WTC11 (cell line): ENCODE measurements at regions not wholly inside any gene's neighbourhood (a gene's known extent, or its start where the extent isn't known, plus 50 kb on each side); places are given as distances from the start of the nearest gene placed in this dataset.

Source experiments
- ATAC-seq: fragments of 200-7000 bp; cut with Tn5 transposase; 2 replicates; pipeline ENCODE4 v1.10.0; 2021; ENCODE audit warnings: mild to moderate bottlenecking, moderate library complexity
- CTCF ChIA-PET: fragments of 300-600 bp; sonication (Branson Sonifier 250); formaldehyde crosslinking; loops from one replicate; lab custom pipeline; 2021; ENCODE audit warnings: antibody characterized with exemption; lab: Charles Lee
- POLR2A ChIA-PET: fragments of 350-600 bp; sonication (Branson Sonifier 250); formaldehyde crosslinking; loops from one replicate; lab custom pipeline; 2021; ENCODE audit warnings: antibody characterized with exemption; lab: Charles Lee
- DNase-seq: peaks from one replicate; pipeline ENCODE4 v3.0.0; 2021; ENCODE audit warnings: low spot score
- H3K27ac Mint-ChIP-seq: 2 replicates; pipeline ENCODE4 v1.8.0; 2021; ENCODE audit warnings: mixed read lengths
- H3K27me3 Mint-ChIP-seq: 2 replicates; pipeline ENCODE4 v1.8.0; 2021; ENCODE audit warnings: low read depth, mild to moderate bottlenecking, moderate library complexity, mixed read lengths
- H3K36me3 Mint-ChIP-seq: 2 replicates; pipeline ENCODE4 v1.8.0; 2021; ENCODE audit warnings: mixed read lengths
- H3K4me1 Mint-ChIP-seq: 2 replicates; pipeline ENCODE4 v1.8.0; 2022; ENCODE audit warnings: mixed read lengths
- H3K4me3 Mint-ChIP-seq: 2 replicates; pipeline ENCODE4 v1.8.0; 2021; ENCODE audit warnings: mild to moderate bottlenecking, moderate library complexity, mixed read lengths
- H3K9me3 Mint-ChIP-seq: 2 replicates; pipeline ENCODE4 v1.8.0; 2021; ENCODE audit warnings: mixed read lengths
- CBFB ChIP-seq: sonication (generic); formaldehyde crosslinking; IDR thresholded peaks from 2 replicates; pipeline ENCODE4 v1.8.1; 2022; ENCODE audit warnings: mild to moderate bottlenecking, low read depth, missing genetic modification reagents
- GABPB1 ChIP-seq: sonication (generic); formaldehyde crosslinking; IDR thresholded peaks from 2 replicates; pipeline ENCODE4 v1.8.1; 2023; ENCODE audit warnings: mild to moderate bottlenecking, missing genetic modification reagents
- JAZF1 ChIP-seq: fragments of 250-450 bp; sonication (Bioruptor Pico); IDR thresholded peaks from 2 replicates; pipeline ENCODE4 v1.9.0; 2021; ENCODE audit warnings: moderate library complexity, mild to moderate bottlenecking, inconsistent platforms
- NR3C1 ChIP-seq: sonication (generic); formaldehyde crosslinking; conservative IDR thresholded peaks from 2 replicates; pipeline ENCODE4 v1.8.1; 2023; ENCODE audit warnings: low read depth, mild to moderate bottlenecking, missing genetic modification reagents
- PRRX2 ChIP-seq: fragments of 250-450 bp; sonication (Bioruptor Pico); IDR thresholded peaks from 2 replicates; pipeline ENCODE4 v1.8.0; 2021; ENCODE audit warnings: mild to moderate bottlenecking
- RELA ChIP-seq: sonication (generic); formaldehyde crosslinking; IDR thresholded peaks from 2 replicates; pipeline ENCODE4 v1.8.1; 2022; ENCODE audit warnings: missing genetic modification reagents, mild to moderate bottlenecking, borderline replicate concordance
- SMAD3 ChIP-seq: sonication (generic); formaldehyde crosslinking; IDR thresholded peaks from 2 replicates; pipeline ENCODE4 v1.8.0; 2022; ENCODE audit warnings: missing genetic modification reagents, mild to moderate bottlenecking, borderline replicate concordance
- SMAD4 ChIP-seq: sonication (generic); formaldehyde crosslinking; IDR thresholded peaks from 2 replicates; pipeline ENCODE4 v1.8.0; 2022; ENCODE audit warnings: mild to moderate bottlenecking, missing genetic modification reagents
- SOX15 ChIP-seq: fragments of 250-450 bp; sonication (Bioruptor Pico); IDR thresholded peaks from 2 replicates; pipeline ENCODE4 v1.9.0; 2021; ENCODE audit warnings: mild to moderate bottlenecking
- SP1 ChIP-seq: sonication (generic); formaldehyde crosslinking; conservative IDR thresholded peaks from 2 replicates; pipeline ENCODE4 v1.8.1; 2022; ENCODE audit warnings: missing genetic modification reagents
- TEAD1 ChIP-seq: sonication (generic); formaldehyde crosslinking; IDR thresholded peaks from 2 replicates; pipeline ENCODE4 v1.8.0; 2022; ENCODE audit warnings: mild to moderate bottlenecking, missing genetic modification reagents
- TP53 ChIP-seq: sonication (generic); formaldehyde crosslinking; IDR thresholded peaks from 2 replicates; pipeline ENCODE4 v1.8.1; 2023; ENCODE audit warnings: mild to moderate bottlenecking, missing genetic modification reagents
- ZNF138 ChIP-seq: sonication (generic); formaldehyde crosslinking; conservative IDR thresholded peaks from 2 replicates; pipeline ENCODE4 v1.8.1; 2022; ENCODE audit warnings: mild to moderate bottlenecking, moderate library complexity, missing genetic modification reagents
- ZNF416 ChIP-seq: fragments of 250-450 bp; sonication (Bioruptor Pico); IDR thresholded peaks from 2 replicates; pipeline ENCODE4 v1.9.0; 2021; ENCODE audit warnings: mild to moderate bottlenecking, inconsistent platforms
- TF ChIP-seq, protein P1 (sequence below): sonication (generic); formaldehyde crosslinking; IDR thresholded peaks from 2 replicates; pipeline ENCODE4 v1.8.1; 2023; ENCODE audit warnings: mild to moderate bottlenecking, missing genetic modification reagents, moderate library complexity
- TF ChIP-seq, protein P2 (sequence below): fragments of 250-450 bp; sonication (Bioruptor Pico); conservative IDR thresholded peaks from 2 replicates; pipeline ENCODE4 v1.9.0; 2021; ENCODE audit warnings: mild to moderate bottlenecking
- TF ChIP-seq, protein P3 (sequence below): sonication (generic); formaldehyde crosslinking; IDR thresholded peaks from 2 replicates; pipeline ENCODE4 v1.8.0; 2023; ENCODE audit warnings: mild to moderate bottlenecking, missing genetic modification reagents
- TF ChIP-seq, protein P4 (sequence below): sonication (generic); formaldehyde crosslinking; IDR thresholded peaks from 2 replicates; pipeline ENCODE4 v1.8.1; 2022; ENCODE audit warnings: low read depth, mild to moderate bottlenecking, moderate library complexity, missing genetic modification reagents, borderline replicate concordance
- TF ChIP-seq, protein P5 (sequence below): sonication (generic); formaldehyde crosslinking; IDR thresholded peaks from 2 replicates; pipeline ENCODE4 v1.8.0; 2022; ENCODE audit warnings: mild to moderate bottlenecking, missing genetic modification reagents

DNA sequence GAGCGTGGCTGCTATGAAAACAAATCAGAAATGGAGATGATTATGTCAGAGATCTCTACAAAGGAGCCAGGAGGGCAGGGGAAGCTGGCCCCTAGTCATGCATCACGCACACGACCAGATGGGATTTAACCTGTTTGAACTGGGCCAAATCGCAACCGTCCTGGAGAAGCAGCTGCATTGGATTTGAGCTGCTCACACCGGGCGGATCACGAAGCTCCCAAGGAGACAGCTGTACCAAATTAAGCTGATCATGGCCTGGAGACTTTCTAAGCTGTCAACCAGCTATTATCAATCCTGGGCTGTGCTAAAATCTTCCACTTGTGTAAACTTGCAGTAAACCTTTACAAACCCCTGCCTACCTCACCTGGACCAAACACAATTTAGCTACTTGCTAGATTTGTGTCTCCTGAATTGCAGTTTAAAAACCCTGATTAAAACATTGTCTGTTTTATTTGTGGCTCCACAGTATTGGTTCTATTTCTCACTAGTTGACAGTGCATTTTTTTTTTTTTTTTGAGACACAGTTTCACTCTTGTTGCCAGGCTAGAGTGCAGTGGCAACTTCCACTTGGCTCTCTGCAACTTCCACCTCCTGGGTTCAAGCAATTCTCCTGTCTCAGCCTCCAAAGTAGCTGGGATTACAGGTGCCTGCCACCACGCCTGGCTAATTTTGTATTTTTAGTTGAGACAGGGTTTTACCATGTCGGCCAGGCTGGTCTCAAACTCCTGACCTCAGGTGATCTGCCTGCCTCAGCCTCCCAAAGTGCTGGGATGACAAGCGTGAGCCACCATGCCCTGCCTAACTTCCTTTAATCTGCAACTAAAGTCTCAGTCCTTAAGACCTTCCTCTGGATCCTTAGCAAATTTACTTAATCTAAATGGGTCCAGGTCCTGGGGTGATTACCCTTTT, 98.3 kb upstream of the GRIN2A start:
- ChIA-PET CTCF (interaction anchor here (1.1 kb wide), 1 partner anchor 24 kb away, joined by 3 read pairs; no protein-coding TSS in a partner anchor), POLR2A (no interaction called here)
- Mint-ChIP-seq H3K27ac (no peak overlapping the region), H3K9me3 (peaks cover 29% of the 10 kb centered on the region), H3K4me3 (no peak overlapping the region), H3K36me3 (peaks cover 26% of the 10 kb centered on the region), H3K4me1 (peaks cover 14% of the 10 kb centered on the region), H3K27me3 (no peaks in the 10 kb centered on the region)
- DNase-seq (no peak), ATAC-seq (no peak)
- TF ChIP-seq CBFB (CRISPR knock-in tag): no peak
- TF ChIP-seq NR3C1 (CRISPR knock-in tag): no peak
- TF ChIP-seq, protein P1, sequence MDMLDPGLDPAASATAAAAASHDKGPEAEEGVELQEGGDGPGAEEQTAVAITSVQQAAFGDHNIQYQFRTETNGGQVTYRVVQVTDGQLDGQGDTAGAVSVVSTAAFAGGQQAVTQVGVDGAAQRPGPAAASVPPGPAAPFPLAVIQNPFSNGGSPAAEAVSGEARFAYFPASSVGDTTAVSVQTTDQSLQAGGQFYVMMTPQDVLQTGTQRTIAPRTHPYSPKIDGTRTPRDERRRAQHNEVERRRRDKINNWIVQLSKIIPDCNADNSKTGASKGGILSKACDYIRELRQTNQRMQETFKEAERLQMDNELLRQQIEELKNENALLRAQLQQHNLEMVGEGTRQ (CRISPR knock-in tag): no peak
- no peak for TF ChIP-seq ZNF416 (CRISPR knock-in tag)
- TF ChIP-seq, protein P2, sequence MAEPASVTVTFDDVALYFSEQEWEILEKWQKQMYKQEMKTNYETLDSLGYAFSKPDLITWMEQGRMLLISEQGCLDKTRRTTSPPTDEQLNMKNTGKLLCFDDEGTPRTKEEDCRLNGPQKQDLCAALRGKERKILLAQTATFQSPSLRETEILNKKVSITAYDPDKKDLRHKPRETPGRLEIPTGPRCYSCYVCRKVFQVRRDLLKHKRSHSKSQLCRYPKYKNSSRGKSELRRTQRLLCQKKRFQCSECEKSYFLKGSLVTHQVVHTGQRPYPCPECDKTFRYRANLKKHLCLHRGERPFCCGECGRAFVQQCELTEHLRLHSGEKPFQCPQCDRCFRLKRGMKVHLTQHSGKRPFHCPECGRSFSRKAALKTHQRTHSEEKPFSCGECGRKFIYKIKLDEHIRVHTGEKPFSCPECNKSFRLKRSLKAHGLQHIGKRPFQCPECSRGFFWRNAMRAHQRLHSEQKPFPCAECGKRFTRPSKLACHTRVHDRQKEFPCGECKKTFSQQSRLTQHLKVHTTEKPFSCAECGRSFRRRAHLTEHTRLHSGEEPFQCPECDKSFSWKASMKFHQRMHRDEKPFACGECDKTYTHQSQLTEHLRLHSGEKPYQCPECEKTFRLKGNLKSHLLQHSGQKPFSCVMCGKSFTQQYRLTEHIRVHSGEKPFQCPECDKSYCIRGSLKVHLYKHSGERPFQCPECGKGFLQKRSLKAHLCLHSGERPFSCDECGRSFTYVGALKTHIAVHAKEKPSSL (CRISPR knock-in tag): no peak
- no peak for TF ChIP-seq TP53
- TF ChIP-seq, protein P3, sequence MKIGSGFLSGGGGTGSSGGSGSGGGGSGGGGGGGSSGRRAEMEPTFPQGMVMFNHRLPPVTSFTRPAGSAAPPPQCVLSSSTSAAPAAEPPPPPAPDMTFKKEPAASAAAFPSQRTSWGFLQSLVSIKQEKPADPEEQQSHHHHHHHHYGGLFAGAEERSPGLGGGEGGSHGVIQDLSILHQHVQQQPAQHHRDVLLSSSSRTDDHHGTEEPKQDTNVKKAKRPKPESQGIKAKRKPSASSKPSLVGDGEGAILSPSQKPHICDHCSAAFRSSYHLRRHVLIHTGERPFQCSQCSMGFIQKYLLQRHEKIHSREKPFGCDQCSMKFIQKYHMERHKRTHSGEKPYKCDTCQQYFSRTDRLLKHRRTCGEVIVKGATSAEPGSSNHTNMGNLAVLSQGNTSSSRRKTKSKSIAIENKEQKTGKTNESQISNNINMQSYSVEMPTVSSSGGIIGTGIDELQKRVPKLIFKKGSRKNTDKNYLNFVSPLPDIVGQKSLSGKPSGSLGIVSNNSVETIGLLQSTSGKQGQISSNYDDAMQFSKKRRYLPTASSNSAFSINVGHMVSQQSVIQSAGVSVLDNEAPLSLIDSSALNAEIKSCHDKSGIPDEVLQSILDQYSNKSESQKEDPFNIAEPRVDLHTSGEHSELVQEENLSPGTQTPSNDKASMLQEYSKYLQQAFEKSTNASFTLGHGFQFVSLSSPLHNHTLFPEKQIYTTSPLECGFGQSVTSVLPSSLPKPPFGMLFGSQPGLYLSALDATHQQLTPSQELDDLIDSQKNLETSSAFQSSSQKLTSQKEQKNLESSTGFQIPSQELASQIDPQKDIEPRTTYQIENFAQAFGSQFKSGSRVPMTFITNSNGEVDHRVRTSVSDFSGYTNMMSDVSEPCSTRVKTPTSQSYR (CRISPR knock-in tag): no peak
- TF ChIP-seq ZNF138 (CRISPR knock-in tag): no peak
- TF ChIP-seq PRRX2: no peak
- no peak for TF ChIP-seq SMAD3
- no peak for TF ChIP-seq SP1 (CRISPR knock-in tag)
- TF ChIP-seq TEAD1 (CRISPR knock-in tag): no peak
- TF ChIP-seq, protein P4, sequence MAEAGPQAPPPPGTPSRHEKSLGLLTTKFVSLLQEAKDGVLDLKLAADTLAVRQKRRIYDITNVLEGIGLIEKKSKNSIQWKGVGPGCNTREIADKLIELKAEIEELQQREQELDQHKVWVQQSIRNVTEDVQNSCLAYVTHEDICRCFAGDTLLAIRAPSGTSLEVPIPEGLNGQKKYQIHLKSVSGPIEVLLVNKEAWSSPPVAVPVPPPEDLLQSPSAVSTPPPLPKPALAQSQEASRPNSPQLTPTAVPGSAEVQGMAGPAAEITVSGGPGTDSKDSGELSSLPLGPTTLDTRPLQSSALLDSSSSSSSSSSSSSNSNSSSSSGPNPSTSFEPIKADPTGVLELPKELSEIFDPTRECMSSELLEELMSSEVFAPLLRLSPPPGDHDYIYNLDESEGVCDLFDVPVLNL (CRISPR knock-in tag): no peak
- TF ChIP-seq SMAD4 (CRISPR knock-in tag): no peak
- TF ChIP-seq GABPB1 (CRISPR knock-in tag): no peak
- TF ChIP-seq SOX15 (CRISPR knock-in tag): no peak
- TF ChIP-seq, protein P5, sequence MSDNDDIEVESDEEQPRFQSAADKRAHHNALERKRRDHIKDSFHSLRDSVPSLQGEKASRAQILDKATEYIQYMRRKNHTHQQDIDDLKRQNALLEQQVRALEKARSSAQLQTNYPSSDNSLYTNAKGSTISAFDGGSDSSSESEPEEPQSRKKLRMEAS (CRISPR knock-in tag): no peak
- no peak for TF ChIP-seq RELA (CRISPR knock-in tag)
- no peak for TF ChIP-seq JAZF1 (CRISPR knock-in tag)
